Astrocyte (in vitro differentiated cells and primary cell): ENCODE measurements at regions not wholly inside any gene's neighbourhood (a gene's known extent, or its start where the extent isn't known, plus 50 kb on each side); places are given as distances from the start of the nearest gene placed in this dataset.

Experiments
- EZH2 ChIP-seq: IDR thresholded peaks from 2 replicates; pipeline ENCODE4 v1.6.1; 2012; ENCODE audit warnings: mild to moderate bottlenecking, low read length, inconsistent platforms; ENCODE audit not compliant: insufficient read depth
- TF ChIP-seq, protein P1 (sequence below): IDR thresholded peaks from 2 replicates; pipeline ENCODE4 v1.5.1; 2011; ENCODE audit warnings: low read depth, mild to moderate bottlenecking, inconsistent platforms, low read length, moderate library complexity; ENCODE audit not compliant: insufficient read depth

DNA sequence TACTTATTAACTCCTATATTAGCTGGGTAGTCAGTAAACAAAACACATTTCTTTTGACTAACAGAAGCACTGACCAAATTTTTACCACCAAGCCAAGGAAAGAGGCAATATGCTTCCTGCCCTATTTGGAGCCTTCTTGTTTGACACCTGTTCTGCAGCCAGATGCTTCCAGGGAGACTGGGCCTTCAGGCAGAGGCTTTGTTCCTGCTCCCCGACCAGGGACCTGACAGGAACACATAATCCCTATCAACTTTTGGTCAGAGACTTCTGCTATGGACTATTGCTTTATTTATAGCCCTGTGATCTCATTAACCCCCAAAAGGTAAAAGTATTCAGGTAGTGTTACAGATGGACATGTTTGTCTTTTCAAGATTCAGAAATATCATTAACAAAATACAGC is 541.3 kb downstream of the NTRK3 start:
- TF ChIP-seq, protein P1, sequence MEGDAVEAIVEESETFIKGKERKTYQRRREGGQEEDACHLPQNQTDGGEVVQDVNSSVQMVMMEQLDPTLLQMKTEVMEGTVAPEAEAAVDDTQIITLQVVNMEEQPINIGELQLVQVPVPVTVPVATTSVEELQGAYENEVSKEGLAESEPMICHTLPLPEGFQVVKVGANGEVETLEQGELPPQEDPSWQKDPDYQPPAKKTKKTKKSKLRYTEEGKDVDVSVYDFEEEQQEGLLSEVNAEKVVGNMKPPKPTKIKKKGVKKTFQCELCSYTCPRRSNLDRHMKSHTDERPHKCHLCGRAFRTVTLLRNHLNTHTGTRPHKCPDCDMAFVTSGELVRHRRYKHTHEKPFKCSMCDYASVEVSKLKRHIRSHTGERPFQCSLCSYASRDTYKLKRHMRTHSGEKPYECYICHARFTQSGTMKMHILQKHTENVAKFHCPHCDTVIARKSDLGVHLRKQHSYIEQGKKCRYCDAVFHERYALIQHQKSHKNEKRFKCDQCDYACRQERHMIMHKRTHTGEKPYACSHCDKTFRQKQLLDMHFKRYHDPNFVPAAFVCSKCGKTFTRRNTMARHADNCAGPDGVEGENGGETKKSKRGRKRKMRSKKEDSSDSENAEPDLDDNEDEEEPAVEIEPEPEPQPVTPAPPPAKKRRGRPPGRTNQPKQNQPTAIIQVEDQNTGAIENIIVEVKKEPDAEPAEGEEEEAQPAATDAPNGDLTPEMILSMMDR = no peak
- TF ChIP-seq EZH2 = no peak
